Endothelial cell of umbilical vein (primary cell): ENCODE measurements at regions not wholly inside any gene's neighbourhood (a gene's known extent, or its start where the extent isn't known, plus 50 kb on each side); places are given as distances from the start of the nearest gene placed in this dataset.

Source experiments
- BruUV-seq: library from RNA; stranded (reverse); fragments of 400-500 nt; replicated peaks from 2 replicates; lab custom pipeline; 2021; lab: Mats Ljungman, UMichigan
- CTCF ChIA-PET: fragments of 300-600, 350-600 bp; sonication (Branson Sonifier 250); formaldehyde crosslinking; loops from one replicate; lab custom pipeline; 2021; ENCODE audit warnings: antibody characterized with exemption, inconsistent platforms; lab: Charles Lee
- POLR2A ChIA-PET: fragments of 300-600, 350-600 bp; sonication (Branson Sonifier 250); formaldehyde crosslinking; loops from one replicate; lab custom pipeline; 2021; ENCODE audit warnings: antibody characterized with exemption, inconsistent platforms; lab: Charles Lee
- DNase-seq: peaks from one replicate; pipeline ENCODE4 v3.0.0-alpha.2; 2011; ENCODE audit warnings: low read depth, low spot score
- FAIRE-seq: peaks from 2 replicates; lab custom pipeline; 2011; peaks lifted over from hg19 to GRCh38; lab: Jason Lieb, UNC
- H2AFZ ChIP-seq: 2 replicates; pipeline ENCODE4 v1.6.0; 2012; ENCODE audit warnings: low read depth, low read length, control low read depth, inconsistent platforms
- H3K27ac ChIP-seq: 2 replicates; pipeline ENCODE4 v1.5.1; 2011; ENCODE audit warnings: low read depth, mild to moderate bottlenecking, control low read depth, low read length, moderate library complexity; ENCODE audit not compliant: insufficient read depth
- H3K27me3 ChIP-seq, 2 experiments: 2 replicates each; pipeline versions ENCODE4 v1.6.0 to v1.6.1; 2011; ENCODE audit warnings: low read length in 2 of 2, mixed read lengths in 1 of 2; ENCODE audit not compliant: control insufficient read depth in 2 of 2, insufficient read depth in 2 of 2
- H3K36me3 ChIP-seq, 2 experiments: 2 replicates in 1 of 2; 3 replicates in 1 of 2; pipeline ENCODE4 v1.5.1; 2011; ENCODE audit warnings: low read length in 2 of 2, mild to moderate bottlenecking in 1 of 2, moderate library complexity in 1 of 2; ENCODE audit not compliant: control insufficient read depth in 2 of 2, insufficient read depth in 2 of 2; ENCODE audit errors: extremely low read depth in 1 of 2
- H3K4me1 ChIP-seq: 3 replicates; pipeline ENCODE4 v1.5.1; 2011; ENCODE audit warnings: mild to moderate bottlenecking, low read length; ENCODE audit not compliant: control insufficient read depth, insufficient read depth; ENCODE audit errors: extremely low read depth
- H3K4me2 ChIP-seq: 2 replicates; pipeline ENCODE4 v1.6.1; 2011; ENCODE audit warnings: low read length, control low read depth, mixed read lengths; ENCODE audit not compliant: insufficient read depth
- H3K4me3 ChIP-seq, 3 experiments: fragments of 200-600 bp in 1 of 3; sonication (generic), shearing (Covaris generic) in 1 of 3; replicated peaks in 1 of 3; 2 replicates each; pipeline ENCODE4 v1.5.1; 2011 to 2016; ENCODE audit warnings: control low read depth in 3 of 3, low read length in 3 of 3, mild to moderate bottlenecking in 2 of 3, inconsistent platforms in 1 of 3, low read depth in 1 of 3, moderate library complexity in 1 of 3; ENCODE audit not compliant: insufficient read depth in 1 of 3
- H3K79me2 ChIP-seq: 2 replicates; pipeline ENCODE4 v1.6.0; 2012; ENCODE audit warnings: low read length, inconsistent platforms; ENCODE audit not compliant: control insufficient read depth, insufficient read depth
- H3K9ac ChIP-seq: replicated peaks from 2 replicates; pipeline ENCODE3; 2011; ENCODE audit warnings: low read length, control low read depth; ENCODE audit not compliant: insufficient read depth; ENCODE audit errors: extremely low read depth
- H3K9me1 ChIP-seq: replicated peaks from 3 replicates; pipeline ENCODE4 v1.6.0; 2011; ENCODE audit warnings: mild to moderate bottlenecking, low read length; ENCODE audit not compliant: control insufficient read depth, insufficient read depth; ENCODE audit errors: extremely low read depth
- H3K9me3 ChIP-seq: replicated peaks from 2 replicates; pipeline ENCODE4 v1.5.1; 2012; ENCODE audit warnings: low read length, inconsistent platforms; ENCODE audit not compliant: control insufficient read depth, insufficient read depth
- H4K20me1 ChIP-seq: replicated peaks from 2 replicates; pipeline ENCODE3; 2011; ENCODE audit warnings: mild to moderate bottlenecking, low read length; ENCODE audit not compliant: control insufficient read depth, insufficient read depth; ENCODE audit errors: extremely low read depth
- CTCF ChIP-seq, 2 donors: IDR thresholded peaks; 1 replicate in 1 of 2; 2 replicates in 1 of 2; pipeline ENCODE4 v1.5.1; 2011; ENCODE audit warnings: low read length in 2 of 2, mild to moderate bottlenecking in 2 of 2, moderate library complexity in 2 of 2, control low read depth in 1 of 2, inconsistent platforms in 1 of 2, low read depth in 1 of 2; ENCODE audit not compliant: insufficient read depth in 1 of 2; ENCODE audit errors: extremely low read depth in 1 of 2
- EZH2 ChIP-seq: IDR thresholded peaks from 2 replicates; pipeline ENCODE4 v1.6.1; 2012; ENCODE audit warnings: borderline replicate concordance, low read depth, mild to moderate bottlenecking, moderate library complexity, low read length, inconsistent platforms; ENCODE audit not compliant: severe bottlenecking
- FOS ChIP-seq: IDR thresholded peaks from 2 replicates; pipeline ENCODE4 v1.6.1; 2011; ENCODE audit warnings: mild to moderate bottlenecking, low read length, moderate library complexity, borderline replicate concordance; ENCODE audit not compliant: insufficient read depth
- GATA2 ChIP-seq: IDR thresholded peaks from 2 replicates; pipeline ENCODE4 v1.7.0; 2011; ENCODE audit warnings: low read depth, mild to moderate bottlenecking, moderate library complexity, mixed read lengths, low read length; ENCODE audit not compliant: insufficient read length, insufficient read depth
- JUN ChIP-seq: IDR thresholded peaks from 2 replicates; pipeline ENCODE4 v1.6.1; 2011; ENCODE audit warnings: borderline replicate concordance, low read depth; ENCODE audit not compliant: insufficient read length, insufficient read depth
- MAX ChIP-seq: IDR thresholded peaks from 2 replicates; pipeline ENCODE4 v1.6.1; 2011; ENCODE audit not compliant: insufficient read depth, insufficient read length
- MYC ChIP-seq: IDR thresholded peaks from one replicate; pipeline ENCODE4 v1.6.1; 2011; ENCODE audit warnings: mild to moderate bottlenecking, low read depth, low read length
- POLR2A ChIP-seq: IDR thresholded peaks from 2 replicates; pipeline ENCODE4 v1.6.1; 2012; ENCODE audit warnings: low read depth, mild to moderate bottlenecking, control low read depth, low read length
- POLR2AphosphoS5 ChIP-seq: IDR thresholded peaks from 2 replicates; pipeline ENCODE4 v1.6.1; 2012; ENCODE audit warnings: low read depth, mild to moderate bottlenecking, control low read depth, low read length, moderate library complexity; ENCODE audit not compliant: insufficient read depth
- dilution Hi-C: fragments of 300-500 bp; cut with MboI; formaldehyde crosslinking; loops from one replicate; pipeline ENCODE4 v1.15.0; 2019; ENCODE audit warnings: low sequenced_read_pairs; ENCODE audit not compliant: extremely low pct_ligation_motif_present
- intact Hi-C: fragments of 100-400 bp; cut with micrococcal nuclease; formaldehyde crosslinking; loops from one replicate; pipeline ENCODE4 v1.10.0; 2022

GRCh38 chr16:86905302-86905701 is 327.0 kb downstream of the FOXL1 start:
- peaks cover 16% of the 10 kb centered on the region for H3K4me1 ChIP-seq
- H3K4me3 ChIP-seq: no peak overlapping the region
- H3K4me2 ChIP-seq: no peak overlapping the region
- H3K9me1 ChIP-seq: no peaks in the 10 kb centered on the region
- no peaks in the 10 kb centered on the region for H3K27me3 ChIP-seq
- DNase-seq: no peak
- no peaks in the 10 kb centered on the region for H3K36me3 ChIP-seq
- H3K9me3 ChIP-seq: no peaks in the 10 kb centered on the region
- dilution Hi-C loops (no loop called here), intact Hi-C loops (no loop called here)
- BruUV-seq: no TSS peak
- no peak for TF ChIP-seq JUN
- H3K9ac ChIP-seq: no peak overlapping the region
- CTCF ChIA-PET: no interaction called here
- no peak for FAIRE-seq
- H3K27ac ChIP-seq: no peak overlapping the region
- POLR2A ChIA-PET: no interaction called here
- no peak overlapping the region for H2AFZ ChIP-seq
- H3K79me2 ChIP-seq: no peaks in the 10 kb centered on the region
- H4K20me1 ChIP-seq: no peaks in the 10 kb centered on the region

- Histone ChIP-seq H3K9ac (no peak overlapping the region), H3K9me1 (no peaks in the 10 kb centered on the region), H3K9me3 (no peaks in the 10 kb centered on the region), H3K4me3 (no peak overlapping the region), H3K27ac (no peak overlapping the region), H3K36me3 (no peaks in the 10 kb centered on the region), H4K20me1 (no peaks in the 10 kb centered on the region), H3K27me3 (no peaks in the 10 kb centered on the region), H3K4me1 (peaks cover 14% of the 10 kb centered on the region), H3K79me2 (no peaks in the 10 kb centered on the region), H2AFZ (no peak overlapping the region), H3K4me2 (no peak overlapping the region)
- no peak for DNase-seq
- ChIA-PET CTCF (no interaction called here), POLR2A (no interaction called here)
- TF ChIP-seq GATA2: no peak
- no peak for TF ChIP-seq CTCF (IDR thresholded peaks at IDR 0.05; ENCODE audit: extremely low read depth in 1 of 2, insufficient read depth in 1 of 2, low read depth in 1 of 2, low read length in 2 of 2)
- TF ChIP-seq JUN: no peak
- TF ChIP-seq FOS: no peak
- TF ChIP-seq EZH2: no peak
- TF ChIP-seq MAX: no peak
- no peak for TF ChIP-seq POLR2A
- TF ChIP-seq POLR2AphosphoS5: no peak
- no peak for TF ChIP-seq MYC
- dilution Hi-C loops: no loop called here
- no TSS peak for BruUV-seq
- FAIRE-seq: no peak
- intact Hi-C loops: no loop called here
Observed at GRCh38 chr16:86906623-86907022, 328.3 kb downstream of the FOXL1 start.
